ENCODE measurements at regions not wholly inside any gene's neighbourhood (a gene's known extent, or its start where the extent isn't known, plus 50 kb on each side); places are given as distances from the start of the nearest gene placed in this dataset.
A peak's percentile ranks its signal among the peaks of the same experiment; 100 is the strongest.
"Not testable (repeated sequence)": the region's sequence is repeated elsewhere in the genome, so short reads cannot be mapped to it uniquely, and the experiment has no call there.

DNA sequence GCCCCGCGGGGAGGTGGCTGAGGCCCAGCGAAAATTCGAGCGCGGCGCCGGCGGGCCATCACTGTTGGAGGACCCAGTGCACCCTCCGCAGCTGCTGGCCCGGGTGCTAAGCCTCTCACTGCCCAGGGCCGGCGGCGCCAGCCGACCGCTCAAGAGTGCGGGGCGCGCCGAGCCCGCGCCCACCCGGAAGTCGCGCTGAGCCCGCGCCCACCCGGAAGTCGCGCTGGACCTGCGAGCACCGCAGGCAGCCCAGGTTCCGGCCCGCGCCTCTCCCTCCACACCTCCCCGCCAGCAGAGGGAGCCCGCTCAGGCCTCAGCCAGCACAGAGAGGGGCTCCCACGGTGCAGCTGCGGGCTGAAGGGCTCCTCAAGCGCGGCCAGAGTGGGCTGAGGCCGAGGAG, 165.5 kb upstream of the BDP1 start:
- H3K27ac ChIP-seq, result not testable (repeated sequence)

DNA sequence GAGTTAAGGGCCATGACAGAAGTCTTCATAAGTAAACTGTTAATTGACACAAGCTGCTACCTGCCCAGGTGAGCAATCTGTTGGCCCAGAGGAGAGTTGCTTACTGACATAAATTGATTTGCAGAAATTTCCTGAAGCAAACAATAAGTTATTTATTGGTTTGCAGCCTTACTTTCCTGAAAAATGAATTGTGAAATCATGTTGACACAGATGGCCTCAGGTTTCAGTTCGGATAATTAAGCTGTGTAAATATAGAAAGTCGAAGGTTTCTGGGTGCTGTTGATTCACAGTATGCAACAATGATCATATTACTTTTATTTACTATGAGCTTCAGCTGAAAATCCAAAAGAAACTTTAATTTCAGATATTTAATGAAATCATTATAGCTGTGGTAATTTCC, 164.5 kb upstream of the BDP1 start:
- H3K27ac ChIP-seq, result peak overlapping the region; percentile 69

Data from 22Rv1 (cell line).